H54 (cell line): ENCODE measurements at regions not wholly inside any gene's neighbourhood (a gene's known extent, or its start where the extent isn't known, plus 50 kb on each side); places are given as distances from the start of the nearest gene placed in this dataset.

Source experiments
- DNase-seq: peaks from one replicate; pipeline ENCODE4 v3.0.0; 2011; ENCODE audit warnings: low spot score, mixed read lengths; ENCODE audit not compliant: insufficient read length
- FAIRE-seq: peaks from 3 replicates; lab custom pipeline; 2011; peaks lifted over from hg19 to GRCh38; lab: Jason Lieb, UNC
- POLR2A ChIP-seq: IDR thresholded peaks from 2 replicates; pipeline ENCODE4 v1.6.1; 2011; ENCODE audit warnings: low read depth, mild to moderate bottlenecking, low read length

- no peak for TF ChIP-seq POLR2A
- FAIRE-seq (no peak), DNase-seq (no peak)
These were observed 400.0 kb upstream of the C2CD4B start for GRCh38 chr15:62564886-62565633.

- DNase-seq (no peak), FAIRE-seq (no peak)
- no peak for TF ChIP-seq POLR2A
These were observed 400.5 kb upstream of the C2CD4B start for GRCh38 chr15:62565634-62566026.

GRCh38 chr15:62566248-62566647 is 401.2 kb upstream of the C2CD4B start:
- FAIRE-seq, result no peak
- TF ChIP-seq POLR2A, result no peak
- DNase-seq, result no peak

- FAIRE-seq (no peak), DNase-seq (no peak)
- no peak for TF ChIP-seq POLR2A
These were observed 402.4 kb upstream of the C2CD4B start for GRCh38 chr15:62567501-62567900.

GRCh38 chr15:62568004-62568403 is 402.9 kb upstream of the C2CD4B start:
- DNase-seq, result no peak
- FAIRE-seq, result no peak
- no peak for TF ChIP-seq POLR2A

GRCh38 chr15:62568702-62569101 is 403.6 kb upstream of the C2CD4B start:
- FAIRE-seq, result no peak
- TF ChIP-seq POLR2A, result no peak
- no peak for DNase-seq

- no peak for TF ChIP-seq POLR2A
- no peak for FAIRE-seq
- DNase-seq, result no peak
These were observed 404.6 kb upstream of the C2CD4B start for GRCh38 chr15:62569460-62570404.

- FAIRE-seq, result no peak
- no peak for DNase-seq
- TF ChIP-seq POLR2A, result no peak
These were observed 405.3 kb upstream of the C2CD4B start for GRCh38 chr15:62570405-62570783.

GRCh38 chr15:62571072-62571471 is 406.0 kb upstream of the C2CD4B start:
- DNase-seq (no peak), FAIRE-seq (no peak)
- TF ChIP-seq POLR2A, result no peak

GRCh38 chr15:62572797-62573196 is 407.7 kb upstream of the C2CD4B start:
- no peak for FAIRE-seq
- TF ChIP-seq POLR2A, result no peak

GRCh38 chr15:62573876-62574275 is 408.8 kb upstream of the C2CD4B start:
- TF ChIP-seq POLR2A, result no peak
- FAIRE-seq, result no peak
- DNase-seq, result no peak

More at GRCh38 chr15:62572797-62573196, 407.7 kb upstream of the C2CD4B start:
- DNase-seq, result no peak

GRCh38 chr15:62578546-62578945 is 413.5 kb upstream of the C2CD4B start:
- no peak for FAIRE-seq
- no peak for TF ChIP-seq POLR2A
- no peak for DNase-seq

- no peak for TF ChIP-seq POLR2A
- DNase-seq, result no peak
- FAIRE-seq, result no peak
These were observed 413.9 kb upstream of the C2CD4B start for GRCh38 chr15:62578960-62579359.

- no peak for DNase-seq
- TF ChIP-seq POLR2A, result no peak
- FAIRE-seq, result no peak
These were observed 414.8 kb upstream of the C2CD4B start for GRCh38 chr15:62579842-62580241.
